Cardiac fibroblast (primary cell): ENCODE measurements at regions not wholly inside any gene's neighbourhood (a gene's known extent, or its start where the extent isn't known, plus 50 kb on each side); places are given as distances from the start of the nearest gene placed in this dataset.

Experiments used
- DNase-seq, 2 donors: peaks; one replicate each; pipeline versions ENCODE4 v3.0.0 to v3.0.0-alpha.2; 2010; ENCODE audit warnings: low read depth in 2 of 2
- H3K4me3 ChIP-seq, 2 donors: replicated peaks in 1 of 2; 1 replicate in 1 of 2; 2 replicates in 1 of 2; pipeline ENCODE4 v1.5.1; 2011; ENCODE audit warnings: low read depth in 2 of 2, low read length in 2 of 2, mild to moderate bottlenecking in 2 of 2, moderate library complexity in 1 of 2
- CTCF ChIP-seq: IDR thresholded peaks from one replicate; pipeline ENCODE4 v1.5.1; 2011; ENCODE audit warnings: low read depth, mild to moderate bottlenecking, low read length, inconsistent platforms

DNA sequence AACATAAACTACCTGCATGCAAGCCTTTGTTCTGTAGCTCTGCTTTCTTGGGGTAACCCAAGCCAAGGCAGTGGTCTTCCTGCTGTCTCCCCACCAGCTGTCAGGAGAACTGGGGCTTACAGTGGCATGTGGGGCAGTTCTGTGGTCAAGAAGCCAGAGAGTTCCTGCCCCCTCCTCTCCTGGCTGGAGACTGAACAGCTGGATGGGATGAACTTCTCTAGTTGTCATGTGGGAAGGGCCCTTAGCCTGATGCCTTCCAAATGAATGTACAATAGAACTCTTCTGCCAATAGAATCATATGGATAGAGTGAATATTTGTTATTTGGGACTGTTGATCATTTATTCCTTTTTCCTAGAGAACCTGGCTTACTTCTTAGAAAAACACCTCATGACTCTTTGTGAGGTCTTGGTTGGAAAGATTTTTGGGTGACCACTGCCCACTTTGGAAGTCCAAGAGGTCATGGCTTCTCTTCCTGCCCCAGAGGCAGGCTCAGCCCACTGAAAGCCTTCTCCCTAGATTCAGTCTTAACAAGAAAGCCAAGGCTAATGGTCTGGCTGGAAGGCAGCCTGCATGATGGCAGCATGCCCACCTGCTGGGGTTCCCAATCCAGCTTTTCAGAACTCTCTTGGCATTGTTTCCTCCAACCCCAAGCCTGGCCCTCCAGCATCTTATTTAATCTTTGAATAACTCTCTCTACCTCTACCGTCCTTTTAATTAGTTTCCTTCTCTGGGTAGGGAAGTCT lies 462.9 kb upstream of the PROK2 start:
- no peak for TF ChIP-seq CTCF
- H3K4me3 ChIP-seq: no peak overlapping the region
- DNase-seq: peak in 1 of 2 donors; percentile 41

DNA sequence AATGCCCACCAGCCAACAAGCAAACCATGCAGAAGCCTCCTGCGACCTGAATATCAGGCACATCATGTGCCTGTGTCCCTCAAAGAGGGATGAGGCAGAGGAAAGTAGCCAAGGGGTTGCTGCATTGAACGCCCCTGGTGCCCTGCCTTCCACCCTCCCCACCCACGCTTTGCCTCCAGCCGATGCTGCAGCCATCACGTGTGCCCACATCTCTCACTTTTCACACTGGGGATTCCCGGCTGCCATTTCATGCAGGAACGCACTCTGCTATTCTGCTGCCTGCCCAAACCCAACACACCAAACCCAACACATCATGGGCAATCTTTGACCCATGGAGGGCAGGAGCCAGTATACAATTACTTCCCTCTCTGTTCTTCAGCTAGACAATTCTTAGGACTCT lies 462.2 kb upstream of the PROK2 start:
- DNase-seq: no peak
- H3K4me3 ChIP-seq: no peak overlapping the region
- TF ChIP-seq CTCF: no peak

DNA sequence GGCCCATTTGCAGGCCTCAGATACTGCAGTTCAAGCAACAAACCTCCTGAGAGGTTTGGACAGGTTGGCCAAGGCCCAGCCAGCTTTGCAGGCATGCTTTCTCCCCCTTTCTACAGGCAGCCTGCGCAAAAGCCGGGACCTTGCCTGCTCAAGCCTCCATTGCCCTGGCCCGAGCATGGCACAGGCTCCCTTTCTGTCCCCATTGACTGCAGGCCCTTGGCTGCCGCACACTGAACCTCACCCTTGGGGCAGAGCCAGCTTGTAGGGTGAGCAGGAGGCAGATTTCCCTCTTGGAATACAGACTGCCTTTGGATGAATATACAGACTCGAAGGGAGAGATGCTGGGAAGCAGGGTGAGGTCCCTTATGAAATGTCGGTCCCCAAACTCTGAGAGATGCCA lies 461.7 kb upstream of the PROK2 start:
- TF ChIP-seq CTCF: no peak
- DNase-seq: no peak
- no peak overlapping the region for H3K4me3 ChIP-seq

DNA sequence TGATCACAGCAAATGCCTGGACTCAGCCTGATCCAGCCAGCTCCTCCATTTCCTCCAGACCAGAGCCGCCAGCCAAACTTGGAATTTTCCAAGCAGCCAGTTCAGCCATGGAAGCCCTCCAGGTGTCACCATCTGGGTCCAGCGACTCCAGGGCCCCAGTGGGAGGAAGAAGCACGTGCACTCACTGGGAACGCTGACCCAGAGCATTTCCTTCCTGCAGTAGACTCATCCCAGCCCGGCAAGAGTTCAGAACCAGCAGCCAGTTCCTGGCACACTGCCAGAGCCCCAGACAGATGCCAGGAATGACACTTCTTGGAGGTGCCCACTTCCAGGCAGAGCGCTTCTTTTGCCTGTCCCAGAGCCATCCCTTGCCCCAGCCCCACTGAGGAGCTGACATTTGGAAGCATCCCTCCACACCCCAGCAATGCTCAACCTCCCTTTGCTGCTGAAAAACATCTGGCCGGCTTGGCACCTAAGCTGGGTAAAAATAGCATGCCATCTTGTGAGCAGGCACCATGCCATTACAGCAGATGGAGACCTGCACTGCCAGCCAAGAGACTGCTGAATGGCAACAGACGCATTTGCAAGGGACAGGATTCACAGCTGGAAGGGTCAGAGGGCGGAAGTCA lies 460.3 kb upstream of the PROK2 start:
- no peak for TF ChIP-seq CTCF
- H3K4me3 ChIP-seq: no peak overlapping the region
- peak in 1 of 2 donors; percentile 42 for DNase-seq

- no peak for TF ChIP-seq CTCF
- no peak overlapping the region for H3K4me3 ChIP-seq
- no peak for DNase-seq
These were observed 459.4 kb upstream of the PROK2 start for GRCh38 chr3:72244396-72244795.

GRCh38 chr3:72242326-72242725 lies 457.4 kb upstream of the PROK2 start:
- no peak for TF ChIP-seq CTCF
- DNase-seq: no peak
- H3K4me3 ChIP-seq: no peak overlapping the region
